ENCODE measurements at regions not wholly inside any gene's neighbourhood (a gene's known extent, or its start where the extent isn't known, plus 50 kb on each side); places are given as distances from the start of the nearest gene placed in this dataset.

- no peaks in the 10 kb centered on the region for H3K27me3 ChIP-seq (replicated peaks in 1 of 4; ENCODE audit: control extremely low read depth in 1 of 4, control insufficient read depth in 3 of 4, insufficient read depth in 4 of 4, low read length in 3 of 4)
- H3K36me3 ChIP-seq (replicated peaks in 1 of 2; ENCODE audit: control extremely low read depth in 1 of 2, control insufficient read depth in 1 of 2, extremely low read depth in 1 of 2, insufficient read depth in 2 of 2, low read length in 1 of 2): no peaks in the 10 kb centered on the region
- H4K20me1 ChIP-seq (ENCODE audit: control insufficient read depth, insufficient read depth, low read length, poor library complexity, severe bottlenecking): no peaks in the 10 kb centered on the region
- ChIA-PET CTCF (no interaction called here), POLR2A (no interaction called here)
- DNase-seq (no peak), ATAC-seq (ENCODE audit: low read depth) (no peak)
- H3K4me3 ChIP-seq (ENCODE audit: control extremely low read depth in 1 of 5, extremely low read depth in 1 of 5, insufficient read depth in 1 of 5, low read depth in 2 of 5, low read length in 4 of 5): no peak overlapping the region
- H3K4me2 ChIP-seq (replicated peaks; ENCODE audit: low read depth, low read length, poor library complexity, severe bottlenecking): no peak overlapping the region
- H3K27ac ChIP-seq (ENCODE audit: low read length in 2 of 2): no peak overlapping the region
- no peak overlapping the region for H2AFZ ChIP-seq (ENCODE audit: insufficient read depth, low read depth, low read length, poor library complexity, severe bottlenecking)
- H3K9me3 ChIP-seq (ENCODE audit: control extremely low read depth in 1 of 3, control insufficient read depth in 2 of 3, insufficient read depth in 1 of 3, low read length in 2 of 3): peaks cover 0 to 6% (median 1%) of the 10 kb centered on the region in 3 donors
- H3K4me3 Mint-ChIP-seq: no peak overlapping the region
- H3K27ac Mint-ChIP-seq: no peak overlapping the region
- H3K9me3 Mint-ChIP-seq (ENCODE audit: insufficient read depth): peaks cover 2% of the 10 kb centered on the region
- H3K27me3 Mint-ChIP-seq: no peaks in the 10 kb centered on the region
- intact Hi-C loops (cut with micrococcal nuclease): no loop called here
- H3K4me1 Mint-ChIP-seq: no peaks in the 10 kb centered on the region
- H3K4me1 ChIP-seq (ENCODE audit: control insufficient read depth in 2 of 2, insufficient read depth in 2 of 2, low read length in 2 of 2): no peaks in the 10 kb centered on the region
- no peak for TF ChIP-seq CTCF (IDR thresholded peaks at IDR 0.05)
- no peak for TF ChIP-seq EZH2 (IDR thresholded peaks at IDR 0.05; ENCODE audit: borderline replicate concordance, insufficient read depth, low read depth, low read length, poor library complexity, severe bottlenecking)
- no peaks in the 10 kb centered on the region for H3K79me2 ChIP-seq (ENCODE audit: control insufficient read depth, insufficient read depth, low read length)
- no peak overlapping the region for H3K9ac ChIP-seq (ENCODE audit: low read length)
These were observed 537.8 kb upstream of the ROBO2 start for GRCh38 chr3:76502076-76502475.

DNA sequence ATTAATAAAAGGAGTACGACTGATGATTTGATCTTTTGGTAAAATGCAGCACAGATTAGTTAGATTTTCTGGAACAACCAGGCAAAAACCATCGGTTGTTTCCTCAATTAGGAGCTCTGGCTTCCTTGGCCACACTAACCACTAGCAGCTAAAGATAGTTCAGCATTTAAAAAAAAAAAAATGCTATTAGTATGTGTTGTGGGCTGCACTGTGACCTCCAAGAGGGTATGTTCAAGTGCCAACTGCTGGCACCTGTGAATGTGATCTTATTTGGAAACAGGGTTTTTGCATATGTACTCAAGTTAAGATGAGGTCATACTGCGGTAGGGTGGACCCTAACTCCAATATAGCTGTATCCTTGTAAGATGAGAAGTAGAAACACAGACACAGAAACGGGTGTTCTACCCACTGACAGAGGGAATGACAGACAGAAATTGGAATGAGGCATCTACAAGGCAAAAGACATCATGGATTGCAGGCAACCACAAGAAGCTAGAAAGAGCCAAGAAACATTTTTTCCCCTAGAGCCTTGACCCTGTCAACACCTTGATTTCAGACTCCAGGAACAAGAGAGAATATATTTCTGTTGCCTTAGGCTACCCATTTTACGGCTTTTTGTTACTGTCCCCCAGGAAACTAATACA is 534.6 kb upstream of the ROBO2 start:
- no peaks in the 10 kb centered on the region for H3K27me3 Mint-ChIP-seq
- H3K79me2 ChIP-seq (ENCODE audit: control insufficient read depth, insufficient read depth, low read length): no peaks in the 10 kb centered on the region
- DNase-seq (no peak), ATAC-seq (ENCODE audit: low read depth) (no peak)
- TF ChIP-seq CTCF (IDR thresholded peaks at IDR 0.05): no peak
- no peak for TF ChIP-seq EZH2 (IDR thresholded peaks at IDR 0.05; ENCODE audit: borderline replicate concordance, insufficient read depth, low read depth, low read length, poor library complexity, severe bottlenecking)
- no peak overlapping the region for H2AFZ ChIP-seq (ENCODE audit: insufficient read depth, low read depth, low read length, poor library complexity, severe bottlenecking)
- intact Hi-C loops (cut with micrococcal nuclease): no loop called here
- ChIA-PET POLR2A (no interaction called here), CTCF (no interaction called here)
- H3K27ac Mint-ChIP-seq: no peak overlapping the region
- no peak overlapping the region for H3K9ac ChIP-seq (ENCODE audit: low read length)
- H3K27me3 ChIP-seq (replicated peaks in 1 of 4; ENCODE audit: control extremely low read depth in 1 of 4, control insufficient read depth in 3 of 4, insufficient read depth in 4 of 4, low read length in 3 of 4): no peaks in the 10 kb centered on the region
- peaks cover 0 to 3% (median 0%) of the 10 kb centered on the region in 3 donors for H3K9me3 ChIP-seq (ENCODE audit: control extremely low read depth in 1 of 3, control insufficient read depth in 2 of 3, insufficient read depth in 1 of 3, low read length in 2 of 3)
- WGBS (ENCODE audit: insufficient coverage): 57% methylated on average over 2 of the region's 5 CpGs
- no peak overlapping the region for H3K27ac ChIP-seq (ENCODE audit: low read length in 2 of 2)
- no peaks in the 10 kb centered on the region for H3K36me3 ChIP-seq (replicated peaks in 1 of 2; ENCODE audit: control extremely low read depth in 1 of 2, control insufficient read depth in 1 of 2, extremely low read depth in 1 of 2, insufficient read depth in 2 of 2, low read length in 1 of 2)
- no peak overlapping the region for H3K4me3 ChIP-seq (ENCODE audit: control extremely low read depth in 1 of 5, extremely low read depth in 1 of 5, insufficient read depth in 1 of 5, low read depth in 2 of 5, low read length in 4 of 5)
- H3K4me1 ChIP-seq (ENCODE audit: control insufficient read depth in 2 of 2, insufficient read depth in 2 of 2, low read length in 2 of 2): no peaks in the 10 kb centered on the region
- no peak overlapping the region for H3K4me3 Mint-ChIP-seq
- H3K4me1 Mint-ChIP-seq: no peaks in the 10 kb centered on the region
- H4K20me1 ChIP-seq (ENCODE audit: control insufficient read depth, insufficient read depth, low read length, poor library complexity, severe bottlenecking): no peaks in the 10 kb centered on the region
- no peaks in the 10 kb centered on the region for H3K9me3 Mint-ChIP-seq (ENCODE audit: insufficient read depth)
- H3K4me2 ChIP-seq (replicated peaks; ENCODE audit: low read depth, low read length, poor library complexity, severe bottlenecking): no peak overlapping the region
